ENCODE measurements at regions not wholly inside any gene's neighbourhood (a gene's known extent, or its start where the extent isn't known, plus 50 kb on each side); places are given as distances from the start of the nearest gene placed in this dataset.
"Not testable (repeated sequence)": the region's sequence is repeated elsewhere in the genome, so short reads cannot be mapped to it uniquely, and the experiment has no call there.

- no peak overlapping the region for H3K27ac ChIP-seq (ENCODE audit: low read depth in 2 of 2, low read length in 2 of 2)
- no peaks in the 10 kb centered on the region for H3K36me3 ChIP-seq (ENCODE audit: control insufficient read depth in 2 of 3, insufficient read depth in 3 of 3, low read length in 3 of 3)
- H3K27me3 ChIP-seq (ENCODE audit: control insufficient read depth, insufficient read depth, low read length): no peaks in the 10 kb centered on the region
- intact Hi-C loops (cut with DNase I): no loop called here
- H3K9ac ChIP-seq (ENCODE audit: low read length in 3 of 3): no peak overlapping the region
- DNase-seq (no peak), FAIRE-seq (no peak)
- TF ChIP-seq CTCF (IDR thresholded peaks at IDR 0.05; ENCODE audit: borderline replicate concordance, extremely low read depth, insufficient read depth): no peak
- H3K4me1 ChIP-seq (ENCODE audit: control insufficient read depth in 2 of 3, insufficient read depth in 2 of 3, low read depth in 1 of 3, low read length in 3 of 3): peaks cover 0 to 7% (median 4%) of the 10 kb centered on the region in 3 donors
- H3K4me3 ChIP-seq (ENCODE audit: low read length in 3 of 3): no peak overlapping the region
- no peaks in the 10 kb centered on the region for H3K9me3 ChIP-seq (ENCODE audit: control insufficient read depth in 2 of 3, insufficient read depth in 1 of 3, low read length in 3 of 3)
Measured at GRCh38 chr17:68760141-68760475, 158.9 kb upstream of the FAM20A start.

- FAIRE-seq (peak; percentile 87), DNase-seq (peak; percentile 88 to 96 (median 94))
- H3K27me3 ChIP-seq (ENCODE audit: control insufficient read depth, insufficient read depth, low read length): no peaks in the 10 kb centered on the region
- TF ChIP-seq CTCF (IDR thresholded peaks at IDR 0.05; ENCODE audit: borderline replicate concordance, extremely low read depth, insufficient read depth): peak; percentile 94
- peak overlapping the region; percentile 62 to 75 (median 64) for H3K4me3 ChIP-seq (ENCODE audit: low read length in 3 of 3)
- H3K9me3 ChIP-seq (ENCODE audit: control insufficient read depth in 2 of 3, insufficient read depth in 1 of 3, low read length in 3 of 3): no peaks in the 10 kb centered on the region
- peak overlapping the region; percentile 2 to 52 (median 40) for H3K9ac ChIP-seq (ENCODE audit: low read length in 3 of 3)
- peak overlapping the region; percentile 35 to 53 for H3K27ac ChIP-seq (ENCODE audit: low read depth in 2 of 2, low read length in 2 of 2)
- intact Hi-C loops (cut with DNase I): no loop called here
- H3K36me3 ChIP-seq (ENCODE audit: control insufficient read depth in 2 of 3, insufficient read depth in 3 of 3, low read length in 3 of 3): no peaks in the 10 kb centered on the region
- peaks cover 0 to 7% (median 4%) of the 10 kb centered on the region in 3 donors for H3K4me1 ChIP-seq (ENCODE audit: control insufficient read depth in 2 of 3, insufficient read depth in 2 of 3, low read depth in 1 of 3, low read length in 3 of 3)
Measured at GRCh38 chr17:68759343-68760140, 158.4 kb upstream of the FAM20A start.

DNA sequence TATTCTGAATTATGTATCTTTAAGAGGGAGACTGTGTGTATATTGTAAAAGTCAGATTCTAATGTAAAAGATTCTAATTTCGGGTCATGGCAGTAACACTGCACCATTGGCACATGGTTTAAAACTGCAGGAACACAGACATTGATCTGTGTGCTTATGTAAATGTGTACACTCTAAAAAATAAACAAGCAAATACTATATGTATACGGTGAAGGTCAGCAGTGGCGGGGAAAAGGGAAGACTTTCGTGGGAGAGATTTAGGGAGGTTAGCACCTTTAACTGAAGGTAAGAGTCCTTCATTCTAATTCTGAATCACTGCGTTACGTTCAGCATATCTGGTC lies 157.8 kb upstream of the FAM20A start:
- H3K4me3 ChIP-seq (ENCODE audit: low read length in 3 of 3): no peak overlapping the region
- FAIRE-seq: no peak
- DNase-seq: no peak
- no peaks in the 10 kb centered on the region for H3K36me3 ChIP-seq (ENCODE audit: control insufficient read depth in 2 of 3, insufficient read depth in 3 of 3, low read length in 3 of 3)
- no peak overlapping the region for H3K27ac ChIP-seq (ENCODE audit: low read depth in 2 of 2, low read length in 2 of 2)
- no peaks in the 10 kb centered on the region for H3K27me3 ChIP-seq (ENCODE audit: control insufficient read depth, insufficient read depth, low read length)
- H3K9me3 ChIP-seq (ENCODE audit: control insufficient read depth in 2 of 3, insufficient read depth in 1 of 3, low read length in 3 of 3): no peaks in the 10 kb centered on the region
- TF ChIP-seq CTCF (IDR thresholded peaks at IDR 0.05; ENCODE audit: borderline replicate concordance, extremely low read depth, insufficient read depth): no peak
- H3K4me1 ChIP-seq (ENCODE audit: control insufficient read depth in 2 of 3, insufficient read depth in 2 of 3, low read depth in 1 of 3, low read length in 3 of 3): peaks cover 0 to 7% (median 4%) of the 10 kb centered on the region in 3 donors
- intact Hi-C loops (cut with DNase I): no loop called here
- H3K9ac ChIP-seq (ENCODE audit: low read length in 3 of 3): peak overlapping the region in 1 of 3 donors; percentile 52

GRCh38 chr17:68757866-68758757 lies 156.9 kb upstream of the FAM20A start:
- H3K27me3 ChIP-seq (ENCODE audit: control insufficient read depth, insufficient read depth, low read length); H3K9me3 ChIP-seq (ENCODE audit: control insufficient read depth in 2 of 3, insufficient read depth in 1 of 3, low read length in 3 of 3); H3K9ac ChIP-seq (ENCODE audit: low read length in 3 of 3); intact Hi-C loops (cut with DNase I); H3K27ac ChIP-seq (ENCODE audit: low read depth in 2 of 2, low read length in 2 of 2); H3K4me3 ChIP-seq (ENCODE audit: low read length in 3 of 3); H3K36me3 ChIP-seq (ENCODE audit: control insufficient read depth in 2 of 3, insufficient read depth in 3 of 3, low read length in 3 of 3); FAIRE-seq; DNase-seq; H3K4me1 ChIP-seq (ENCODE audit: control insufficient read depth in 2 of 3, insufficient read depth in 2 of 3, low read depth in 1 of 3, low read length in 3 of 3): not testable (repeated sequence)

All from kidney (tissue), 13 donors.